HG03025 (cell line): ENCODE measurements at regions not wholly inside any gene's neighbourhood (a gene's known extent, or its start where the extent isn't known, plus 50 kb on each side); places are given as distances from the start of the nearest gene placed in this dataset.

Experiments used
- ATAC-seq: cut with Tn5 transposase; IDR thresholded peaks from one replicate; pipeline ENCODE4 v1.9.1; 2021; ENCODE audit warnings: mild to moderate bottlenecking, moderate library complexity; ENCODE audit not compliant: unreplicated experiment, low FRiP score

DNA sequence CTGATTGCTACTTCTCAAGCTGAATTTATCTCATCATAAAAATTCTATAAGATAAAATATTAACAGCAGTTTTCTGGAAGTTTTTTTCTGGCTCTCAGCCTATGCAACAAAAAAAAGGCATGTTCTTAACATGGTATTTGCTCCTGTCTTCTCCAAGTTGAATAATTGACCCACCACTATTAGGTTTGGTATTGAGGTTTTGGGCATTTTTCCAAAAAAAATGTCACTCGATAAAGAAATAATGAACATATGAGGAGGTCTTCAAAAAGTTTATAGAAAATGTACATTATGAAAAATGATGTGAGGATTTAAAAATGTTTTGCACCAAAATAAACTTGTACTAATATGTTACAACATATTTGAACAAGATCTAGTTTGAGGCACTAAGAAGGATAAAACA lies 808.6 kb upstream of the RAG2 start:
- no peak for ATAC-seq

DNA sequence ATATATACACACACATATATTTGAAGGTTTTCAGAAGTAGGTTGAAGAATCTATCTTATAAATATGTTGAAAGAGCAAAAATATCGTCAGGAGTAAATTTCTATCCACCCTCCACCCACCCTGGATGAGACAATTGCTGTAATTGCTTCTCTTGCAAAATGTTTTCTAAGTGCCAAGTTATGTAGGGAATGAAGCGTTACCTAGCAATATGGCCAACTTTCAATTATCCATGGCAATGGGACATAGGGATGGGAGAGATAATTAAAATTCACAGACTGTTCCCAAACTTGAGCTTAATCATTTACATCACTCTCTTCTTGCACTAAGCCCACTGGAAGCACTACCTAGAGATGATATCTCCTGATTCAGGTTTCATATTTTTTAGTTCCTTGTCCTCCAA lies 806.2 kb upstream of the RAG2 start:
- no peak for ATAC-seq

DNA sequence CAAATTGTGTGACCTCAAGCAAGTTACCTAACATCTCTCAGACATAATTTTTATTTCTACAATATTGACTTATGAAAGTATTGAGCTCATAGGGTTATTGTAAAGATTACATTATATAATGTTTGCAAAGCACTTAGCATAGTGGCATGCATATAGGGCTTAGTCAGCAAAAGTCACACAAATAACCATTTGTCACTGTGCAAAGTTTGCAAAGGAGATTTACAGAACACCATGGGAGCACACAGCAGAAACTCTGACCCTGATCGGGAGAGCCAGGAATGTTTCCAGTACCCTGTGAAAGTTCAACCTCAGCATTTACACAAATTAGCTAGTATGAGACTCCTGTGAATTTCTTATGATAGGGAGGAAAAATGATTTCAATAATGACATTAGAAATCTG lies 804.6 kb upstream of the RAG2 start:
- ATAC-seq: no peak

DNA sequence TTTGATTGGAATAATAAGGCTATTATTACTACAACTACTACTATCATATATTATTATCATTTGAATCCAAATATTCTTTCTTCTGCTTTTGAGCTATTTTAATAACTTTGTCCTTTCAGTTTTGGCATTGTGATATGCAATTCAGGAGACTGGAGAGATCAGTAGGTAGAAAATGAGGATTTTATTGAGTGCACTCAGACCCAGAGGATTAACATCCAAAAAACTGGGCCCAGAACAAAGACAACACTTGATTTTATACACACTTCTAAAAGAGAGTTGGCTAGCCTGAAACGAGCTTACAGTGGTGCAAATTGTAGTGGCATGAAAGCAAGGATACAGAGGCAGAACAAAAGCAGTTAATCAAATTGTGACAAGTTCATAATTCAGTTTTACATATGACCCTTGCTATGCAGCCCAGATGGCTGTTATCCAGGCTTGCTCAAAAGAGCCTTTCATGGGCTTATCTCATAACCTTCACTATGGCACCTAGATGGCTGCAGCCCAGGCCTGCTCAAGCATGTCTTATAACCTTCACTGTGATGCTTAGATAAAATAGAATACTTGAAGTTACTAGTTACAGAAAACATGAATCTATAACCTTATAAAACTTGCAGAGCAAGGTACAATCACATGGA lies 796.3 kb upstream of the RAG2 start:
- no peak for ATAC-seq

- no peak for ATAC-seq
Observed at GRCh38 chr11:37391615-37392014, 793.6 kb upstream of the RAG2 start.

- no peak for ATAC-seq
Observed at GRCh38 chr11:37390576-37391083, 792.6 kb upstream of the RAG2 start.

DNA sequence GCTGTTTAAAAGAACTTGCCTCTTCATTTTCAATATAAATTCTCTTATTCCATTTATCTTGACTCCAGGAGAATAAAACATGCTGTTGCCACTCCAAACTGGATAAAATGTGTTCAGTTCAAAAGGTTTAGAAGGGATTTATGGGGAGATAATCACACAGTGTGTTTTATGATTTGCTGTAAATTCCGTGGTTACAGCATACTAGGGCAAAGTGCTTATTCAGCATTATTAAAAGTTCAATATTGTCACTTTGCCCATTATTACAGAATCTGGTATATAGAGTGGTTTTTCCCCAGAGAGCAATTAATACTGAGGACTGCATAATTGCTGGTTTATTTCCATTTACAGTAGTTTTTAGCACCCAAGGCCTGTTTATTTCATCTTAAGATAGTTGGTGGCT lies 780.9 kb upstream of the RAG2 start:
- no peak for ATAC-seq

- no peak for ATAC-seq
Observed at GRCh38 chr11:37372667-37373066, 774.6 kb upstream of the RAG2 start.

DNA sequence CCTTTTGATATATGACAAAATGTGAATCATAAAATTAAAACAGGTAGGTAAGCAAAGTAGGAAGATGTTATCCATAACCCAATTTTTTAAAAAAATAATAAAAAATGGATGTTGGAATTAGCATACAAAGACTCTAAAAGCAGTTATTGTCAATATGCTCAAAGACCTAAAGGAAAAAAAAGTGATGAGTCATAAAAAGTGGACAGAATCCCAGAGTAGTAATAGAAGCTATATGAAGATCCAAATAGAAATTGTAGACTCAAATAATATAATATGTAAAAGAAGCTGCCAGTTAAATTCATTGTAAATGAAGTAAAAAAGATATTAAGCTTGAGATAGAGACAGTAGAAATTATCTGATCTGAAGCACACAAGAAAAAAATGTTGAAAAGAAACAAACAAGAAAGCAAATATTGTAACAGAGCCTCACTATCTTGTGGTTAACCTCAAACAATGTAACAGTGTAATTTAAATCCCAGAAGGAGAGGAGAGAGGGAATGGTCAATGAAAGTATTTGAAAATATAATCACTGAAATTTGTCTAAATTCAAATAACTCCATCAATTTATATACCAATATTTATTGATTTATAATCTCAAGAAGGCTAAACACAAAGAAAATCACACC lies 773.4 kb upstream of the RAG2 start:
- no peak for ATAC-seq

- ATAC-seq: no peak
Observed at GRCh38 chr11:37370817-37371216, 772.8 kb upstream of the RAG2 start.

DNA sequence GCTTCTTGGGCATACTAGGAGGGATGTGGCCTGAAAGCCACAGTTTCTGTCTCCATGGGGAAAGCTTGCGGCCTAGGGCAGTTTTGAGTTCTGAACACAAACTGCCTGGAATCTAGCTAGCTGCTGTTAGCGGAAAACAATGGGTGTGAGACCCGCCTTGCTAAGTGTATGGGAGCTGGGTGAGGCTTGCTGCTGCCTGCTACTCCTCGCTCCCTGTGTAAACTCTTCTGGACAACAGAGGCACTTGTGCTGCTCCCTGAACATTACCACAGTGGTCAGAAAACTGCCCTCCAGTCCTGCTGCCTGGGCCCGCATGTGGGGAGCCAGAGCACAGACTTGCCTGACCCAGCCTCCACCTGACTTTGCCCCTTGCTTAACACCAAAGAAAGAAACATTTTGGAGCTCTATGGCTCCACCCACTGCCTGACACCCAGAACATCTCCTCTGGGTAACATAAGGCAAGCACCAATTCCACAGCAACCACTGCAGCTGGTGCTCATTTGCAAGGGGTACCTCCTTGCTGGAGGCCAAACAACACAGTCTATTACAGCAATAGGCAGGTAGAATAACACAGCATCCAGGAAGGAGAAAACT lies 766.3 kb upstream of the RAG2 start:
- no peak for ATAC-seq

GRCh38 chr11:37353192-37353591 lies 755.2 kb upstream of the RAG2 start:
- no peak for ATAC-seq

- ATAC-seq: no peak
Observed at GRCh38 chr11:37352485-37352884, 754.4 kb upstream of the RAG2 start.

DNA sequence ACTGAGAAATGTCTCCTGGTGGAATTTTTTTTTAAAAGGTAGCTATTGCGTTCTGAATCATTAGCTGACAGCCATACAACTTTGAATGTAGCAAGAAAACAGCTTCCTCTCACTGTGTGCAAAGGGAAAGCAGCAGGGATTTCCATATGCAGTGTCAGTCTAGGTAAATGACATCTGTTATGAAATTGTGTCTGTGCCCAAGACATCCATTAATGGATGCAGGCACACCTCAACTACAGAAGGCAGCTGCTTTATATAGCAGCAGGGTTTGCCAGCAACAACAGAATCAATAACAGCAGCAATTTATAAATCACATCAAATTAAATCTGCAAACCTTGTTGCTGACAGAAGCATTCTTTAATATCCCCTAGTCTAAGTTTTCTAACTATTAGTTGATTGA lies 745.3 kb upstream of the RAG2 start:
- ATAC-seq: no peak

- ATAC-seq: no peak
Observed at GRCh38 chr11:37336401-37336800, 738.4 kb upstream of the RAG2 start.

DNA sequence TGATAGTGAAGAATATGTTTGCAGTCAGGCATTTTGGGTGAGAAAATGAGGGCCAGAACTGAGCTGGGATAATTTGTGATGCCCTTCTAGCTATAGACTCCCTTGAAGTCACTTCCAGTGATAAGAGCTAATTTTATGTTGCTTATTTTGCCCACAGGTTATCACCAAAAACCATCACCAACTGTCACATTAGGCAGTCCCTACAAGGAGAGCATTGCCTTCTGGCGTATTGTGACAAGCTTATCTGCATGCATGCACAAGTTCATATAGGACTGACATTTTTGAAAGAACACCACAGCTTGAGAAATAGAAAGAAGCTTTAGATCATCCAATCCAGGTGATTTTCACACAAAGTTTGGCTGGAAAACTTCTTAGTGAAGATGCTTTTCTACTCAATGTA lies 735.3 kb upstream of the RAG2 start:
- no peak for ATAC-seq

DNA sequence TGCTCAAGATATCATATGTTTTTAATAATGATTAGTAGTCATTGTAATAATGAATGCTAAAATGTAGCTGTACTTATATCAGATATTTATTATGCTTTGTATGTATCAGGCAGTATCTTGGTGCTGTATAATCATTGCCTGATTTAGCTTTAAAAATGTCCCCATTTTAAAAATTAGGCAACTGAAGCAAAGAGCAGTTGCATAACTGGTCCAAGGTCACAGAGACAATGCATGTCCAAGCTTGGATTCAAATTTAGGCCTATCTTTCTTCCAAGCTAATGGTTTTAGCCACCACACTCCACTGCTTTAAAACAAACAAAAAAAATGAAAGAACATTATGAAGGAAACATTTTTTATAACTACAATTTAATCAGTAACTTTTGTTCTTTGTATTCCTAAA lies 725.8 kb upstream of the RAG2 start:
- no peak for ATAC-seq

DNA sequence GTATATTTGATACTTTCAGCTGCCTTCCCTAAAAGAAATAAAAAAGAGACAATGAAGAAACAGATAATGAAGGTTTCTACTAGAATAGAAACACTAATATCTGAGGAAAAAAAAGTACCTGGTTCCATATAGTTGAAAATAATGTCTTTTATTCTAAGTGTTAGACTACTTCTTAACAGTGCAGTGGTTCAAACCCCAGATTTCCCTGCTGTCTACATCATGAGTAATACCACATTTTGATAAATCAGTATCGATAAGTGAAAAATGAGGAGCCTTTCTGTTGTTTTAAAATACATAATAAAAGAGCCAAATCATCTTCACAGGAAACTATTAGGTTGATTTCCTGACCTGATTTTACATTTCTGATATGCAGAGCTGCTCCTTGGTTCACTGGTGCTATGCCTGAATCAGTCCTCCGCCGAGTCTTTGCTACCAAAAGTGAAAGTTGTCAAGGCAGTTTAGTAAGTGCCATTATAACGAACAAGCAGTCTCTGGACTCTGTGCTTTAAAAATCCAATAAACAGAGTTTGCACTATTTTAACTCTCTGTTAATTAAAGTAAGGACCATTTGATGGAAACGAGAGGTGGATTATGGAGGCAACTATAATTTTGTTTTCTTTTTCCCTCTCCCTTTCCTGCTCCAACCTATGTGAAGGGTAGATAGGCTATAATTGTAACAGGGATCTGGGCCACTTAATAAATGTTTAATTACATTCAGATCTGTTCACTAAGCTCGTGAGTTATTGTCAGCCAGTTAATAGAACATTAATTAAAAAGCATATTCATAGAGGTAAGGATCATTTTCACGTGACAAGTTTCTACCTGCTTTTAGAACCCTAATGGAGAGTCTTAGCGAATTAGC lies 724.5 kb upstream of the RAG2 start:
- ATAC-seq: no peak

DNA sequence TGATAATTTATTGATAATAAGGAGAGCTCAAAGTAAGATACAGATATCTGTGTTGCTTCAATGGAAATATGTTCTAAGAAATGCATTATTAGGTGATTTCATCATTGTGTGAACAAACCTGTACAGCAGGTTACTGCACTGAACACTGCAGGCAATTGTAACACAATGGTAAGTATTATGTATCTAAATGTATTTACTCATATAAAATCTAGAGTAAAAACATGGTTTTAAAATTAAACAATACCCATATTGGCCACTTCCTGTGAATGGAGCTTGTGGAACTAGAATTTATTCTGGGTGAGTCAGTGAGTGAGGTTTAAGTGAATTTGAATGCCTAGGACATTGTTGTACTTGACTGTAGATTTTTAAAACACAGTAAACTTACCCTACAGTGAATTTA lies 722.9 kb upstream of the RAG2 start:
- no peak for ATAC-seq

GRCh38 chr11:37317803-37318202 lies 719.8 kb upstream of the RAG2 start:
- ATAC-seq: no peak

- ATAC-seq: no peak
Observed at GRCh38 chr11:37313266-37313665, 715.2 kb upstream of the RAG2 start.
